IPS-18c (cell line): ENCODE measurements at regions not wholly inside any gene's neighbourhood (a gene's known extent, or its start where the extent isn't known, plus 50 kb on each side); places are given as distances from the start of the nearest gene placed in this dataset.

ENCODE experiments used
- H3K4me3 ChIP-seq: 2 replicates; pipeline ENCODE4 v1.7.0; 2013; ENCODE audit warnings: low read depth, mild to moderate bottlenecking, low read length, moderate library complexity; ENCODE audit not compliant: insufficient read depth
- H3K9me3 ChIP-seq: one replicate; pipeline ENCODE4 v1.6.1; 2013; ENCODE audit warnings: mild to moderate bottlenecking, low read length, moderate library complexity; ENCODE audit not compliant: control insufficient read depth, insufficient read depth

DNA sequence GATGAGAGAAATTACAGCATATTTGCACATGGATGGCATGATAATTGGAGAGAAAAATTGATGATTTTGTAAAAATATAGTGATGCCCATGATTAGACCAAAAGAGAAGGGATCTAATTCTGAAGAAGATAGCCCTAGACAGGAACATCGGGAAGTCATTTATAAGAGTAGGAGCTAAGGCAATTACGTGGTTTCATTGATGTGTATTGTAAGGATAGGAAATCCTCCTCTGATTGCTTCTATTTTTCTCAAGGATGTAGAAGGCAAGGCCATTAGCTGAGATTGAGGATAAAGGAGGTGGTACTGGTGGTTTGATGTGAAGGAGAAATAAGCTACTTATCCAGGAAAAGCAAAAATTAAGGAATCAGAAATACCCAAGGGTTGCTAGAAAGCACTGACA is 176.5 kb upstream of the SOX11 start:
- Histone ChIP-seq H3K4me3 (no peak overlapping the region), H3K9me3 (no peaks in the 10 kb centered on the region)

DNA sequence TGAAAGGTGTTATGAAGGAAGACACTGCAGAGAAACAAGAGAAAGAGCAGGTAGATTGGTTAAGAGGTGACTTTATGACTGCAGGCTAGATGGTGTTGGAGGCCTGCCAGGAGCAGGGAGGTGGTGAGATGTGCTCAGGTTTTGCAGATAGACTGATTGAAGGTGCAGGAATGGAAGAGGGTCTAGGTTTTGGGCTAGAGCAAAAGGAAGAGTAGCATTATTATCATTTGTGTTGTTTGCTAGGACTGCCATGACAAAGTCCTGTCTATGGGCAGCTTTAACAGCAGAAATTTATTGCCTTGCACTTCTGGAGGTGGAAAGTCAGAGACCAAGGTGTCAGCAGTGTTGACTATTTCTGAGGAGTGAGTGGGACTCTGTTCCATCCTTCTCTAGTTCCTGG is 172.9 kb upstream of the SOX11 start:
- Histone ChIP-seq H3K9me3 (no peaks in the 10 kb centered on the region), H3K4me3 (no peak overlapping the region)

- H3K9me3 ChIP-seq = no peaks in the 10 kb centered on the region
- H3K4me3 ChIP-seq = no peak overlapping the region
Measured at GRCh38 chr2:5520463-5520972, 171.7 kb upstream of the SOX11 start.

GRCh38 chr2:5521461-5521860 is 170.7 kb upstream of the SOX11 start:
- Histone ChIP-seq H3K9me3 (no peaks in the 10 kb centered on the region), H3K4me3 (no peak overlapping the region)

DNA sequence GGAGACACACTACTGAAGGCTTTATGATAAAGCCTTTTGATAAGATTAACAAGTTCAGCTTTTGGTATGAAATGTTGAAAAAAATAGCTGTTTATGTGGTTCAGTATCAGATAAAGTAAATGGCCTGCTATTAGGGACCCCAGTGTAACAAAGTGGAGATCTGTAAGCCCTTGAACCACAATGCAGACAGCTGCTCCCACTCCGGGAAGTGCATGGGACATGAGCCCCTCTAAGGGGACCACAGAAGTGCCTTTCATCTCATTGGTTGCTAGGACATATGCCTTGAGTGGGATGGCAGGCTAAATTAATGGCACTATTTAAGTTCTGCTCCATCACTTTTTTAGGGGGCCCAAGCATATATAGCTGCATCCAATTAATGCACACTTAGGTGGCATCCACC is 167.6 kb upstream of the SOX11 start:
- Histone ChIP-seq H3K4me3 (no peak overlapping the region), H3K9me3 (no peaks in the 10 kb centered on the region)

GRCh38 chr2:5528706-5529105 is 163.5 kb upstream of the SOX11 start:
- H3K9me3 ChIP-seq = no peaks in the 10 kb centered on the region
- H3K4me3 ChIP-seq = no peak overlapping the region

DNA sequence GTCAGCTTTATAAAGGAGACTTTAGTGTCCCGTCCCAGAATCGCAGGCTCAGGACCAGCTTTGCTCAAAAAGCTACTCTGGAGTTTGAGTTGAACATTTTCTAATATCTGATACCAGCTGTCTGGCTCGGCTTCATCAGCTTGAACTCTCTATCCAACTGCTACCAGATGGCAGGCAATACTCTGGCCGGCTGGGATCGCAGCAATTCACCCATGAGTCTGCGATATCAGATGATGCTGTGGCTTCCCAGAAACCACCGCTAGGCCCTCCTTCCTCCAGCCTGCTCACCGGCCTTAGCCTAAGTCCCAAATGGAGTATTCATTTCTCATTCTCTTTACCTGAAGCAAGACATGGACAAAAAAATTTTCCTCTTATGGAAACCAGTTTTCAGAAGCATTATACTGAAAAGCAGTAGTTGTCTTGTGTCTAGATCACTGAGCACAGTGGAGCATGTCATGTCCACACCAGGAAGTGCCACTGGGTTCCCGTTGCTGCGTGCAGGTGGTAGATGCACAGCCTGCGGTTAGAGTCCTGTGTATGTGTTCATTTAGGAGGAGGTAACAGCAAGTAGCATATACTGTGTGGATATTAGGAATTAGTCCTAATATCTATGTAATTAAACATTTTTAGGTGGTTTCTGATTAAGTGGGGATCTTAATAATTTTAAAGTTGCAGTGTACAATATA is 162.0 kb upstream of the SOX11 start:
- no peaks in the 10 kb centered on the region for H3K9me3 ChIP-seq
- H3K4me3 ChIP-seq = no peak overlapping the region

- Histone ChIP-seq H3K4me3 (no peak overlapping the region), H3K9me3 (no peaks in the 10 kb centered on the region)
Measured at GRCh38 chr2:5535301-5535700, 156.9 kb upstream of the SOX11 start.

DNA sequence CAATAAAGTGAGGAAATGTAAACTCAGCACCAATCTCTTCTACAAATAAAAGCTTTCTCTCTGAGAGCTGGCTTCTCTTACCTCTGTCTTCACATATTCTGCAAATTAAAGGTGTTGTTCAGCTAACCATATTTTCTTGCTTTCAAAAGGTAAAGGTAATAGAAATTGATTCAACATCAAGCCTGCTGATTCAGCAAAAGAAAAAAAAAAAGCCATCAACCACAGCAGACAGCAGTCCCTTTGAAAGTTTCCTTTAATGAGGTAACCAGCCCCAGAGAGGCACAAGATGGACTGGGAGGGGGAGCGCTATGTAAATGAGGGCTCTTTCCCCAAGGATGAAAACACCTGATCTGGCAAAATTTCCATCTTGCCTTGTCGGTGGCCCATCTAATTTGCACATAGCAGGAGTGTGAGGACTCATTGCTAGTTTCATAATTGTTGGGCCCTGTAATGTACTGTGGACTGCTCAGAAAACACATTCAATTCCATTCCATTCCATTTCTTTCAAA is 154.9 kb upstream of the SOX11 start:
- H3K4me3 ChIP-seq = no peak overlapping the region
- no peaks in the 10 kb centered on the region for H3K9me3 ChIP-seq

- H3K9me3 ChIP-seq = no peaks in the 10 kb centered on the region
Measured at GRCh38 chr2:5538313-5538712, 153.9 kb upstream of the SOX11 start.

GRCh38 chr2:5538772-5539171 is 153.4 kb upstream of the SOX11 start:
- Histone ChIP-seq H3K9me3 (no peaks in the 10 kb centered on the region), H3K4me3 (no peak overlapping the region)

More at GRCh38 chr2:5538313-5538712, 153.9 kb upstream of the SOX11 start:
- H3K4me3 ChIP-seq = no peak overlapping the region

- H3K9me3 ChIP-seq = peaks cover 7% of the 10 kb centered on the region
Measured at GRCh38 chr2:5539282-5540165, 152.7 kb upstream of the SOX11 start.

DNA sequence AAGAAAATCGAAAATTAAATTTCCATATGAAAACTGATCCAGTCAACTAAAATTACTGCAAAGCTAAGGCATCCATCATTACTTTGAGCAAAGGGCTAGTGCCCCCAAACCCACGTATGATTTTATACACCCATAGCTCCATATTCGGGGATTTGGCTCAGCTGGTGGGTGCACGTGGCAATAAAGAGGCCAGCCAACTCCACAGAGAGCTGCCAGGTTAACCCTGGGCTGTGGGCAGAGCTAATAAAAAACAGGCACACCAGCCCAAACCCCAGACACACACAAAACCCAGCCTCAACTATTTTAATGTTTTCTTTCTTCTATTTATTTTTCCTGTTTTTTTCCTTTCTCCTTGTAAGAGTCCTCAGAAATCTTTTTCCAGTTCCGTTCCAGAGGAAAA is 151.3 kb upstream of the SOX11 start:
- no peak overlapping the region for H3K4me3 ChIP-seq

More at GRCh38 chr2:5539282-5540165, 152.7 kb upstream of the SOX11 start:
- peak overlapping the region; percentile 32; the same call in 1 of the 2 replicates for H3K4me3 ChIP-seq

GRCh38 chr2:5544205-5544786 is 147.9 kb upstream of the SOX11 start:
- no peak overlapping the region; the same call in 1 of the 2 replicates for H3K4me3 ChIP-seq
- peaks cover 12% of the 10 kb centered on the region for H3K9me3 ChIP-seq

More for the DNA sequence above, 151.3 kb upstream of the SOX11 start:
- H3K9me3 ChIP-seq = peaks cover 12% of the 10 kb centered on the region

- no peak overlapping the region for H3K4me3 ChIP-seq
- H3K9me3 ChIP-seq = peaks cover 12% of the 10 kb centered on the region
Measured at GRCh38 chr2:5546181-5546580, 146.0 kb upstream of the SOX11 start.

GRCh38 chr2:5548991-5549715 is 143.0 kb upstream of the SOX11 start:
- no peak overlapping the region for H3K4me3 ChIP-seq

GRCh38 chr2:5549771-5550170 is 142.4 kb upstream of the SOX11 start:
- Histone ChIP-seq H3K9me3 (peaks cover 2% of the 10 kb centered on the region), H3K4me3 (no peak overlapping the region)

More at GRCh38 chr2:5548991-5549715, 143.0 kb upstream of the SOX11 start:
- peaks cover 9% of the 10 kb centered on the region for H3K9me3 ChIP-seq
